Prostate gland (tissue), 2 donors: ENCODE measurements at regions not wholly inside any gene's neighbourhood (a gene's known extent, or its start where the extent isn't known, plus 50 kb on each side); places are given as distances from the start of the nearest gene placed in this dataset.

ENCODE experiments used
- DNase-seq: peaks from one replicate; pipeline ENCODE4 v3.0.0-alpha.2; 2019; ENCODE audit warnings: low spot score
- H3K27ac ChIP-seq, 2 donors: fragments of 200-600 bp; sonication (generic); 2 replicates each; pipeline ENCODE4 v1.5.1; 2017 to 2019
- H3K27me3 ChIP-seq: fragments of 200-600 bp; sonication (generic); replicated peaks from 2 replicates; pipeline ENCODE4 v1.5.1; 2019; ENCODE audit not compliant: insufficient read depth
- H3K36me3 ChIP-seq, 2 donors: fragments of 200-600 bp; sonication (generic); 1 replicate in 1 of 2; 2 replicates in 1 of 2; pipeline versions ENCODE4 v1.5.1 to v1.8.1; 2017 to 2019
- H3K4me1 ChIP-seq: fragments of 200-600 bp; sonication (generic); replicated peaks from 2 replicates; pipeline ENCODE4 v1.5.1; 2019
- H3K4me3 ChIP-seq, 2 donors: fragments of 200-600 bp; sonication (generic); 2 replicates each; pipeline ENCODE4 v1.5.1; 2017 to 2019
- H3K9me3 ChIP-seq: fragments of 200-600 bp; sonication (generic); 2 replicates; pipeline ENCODE4 v1.5.1; 2017
- CTCF ChIP-seq, 4 experiments: fragments of 200-600 bp in 2 of 4; fragments of 450-650 bp in 2 of 4; sonication (generic) in 2 of 4; IDR thresholded peaks; 1 replicate in 3 of 4; 2 replicates in 1 of 4; pipeline ENCODE4 v1.5.1; 2016 to 2019; ENCODE audit warnings: antibody characterized with exemption in 4 of 4, mild to moderate bottlenecking in 2 of 4, moderate library complexity in 2 of 4
- POLR2A ChIP-seq: fragments of 450-650 bp; IDR thresholded peaks from one replicate; pipeline ENCODE4 v1.6.1; 2016; ENCODE audit warnings: antibody characterized with exemption, mild to moderate bottlenecking
- POLR2AphosphoS5 ChIP-seq: sonication (generic); formaldehyde crosslinking; IDR thresholded peaks from one replicate; pipeline ENCODE4 v1.6.1; 2017; ENCODE audit warnings: antibody characterized with exemption
- WGBS: methylation state at CpG from one replicate; pipeline ENCODE4 v1.1.5; 2018; 5-methylcytosine and 5-hydroxymethylcytosine counted together
- intact Hi-C: fragments of 100-400 bp; cut with DNase I; formaldehyde crosslinking; loops from one replicate; pipeline ENCODE4 v1.14.2; 2022

- H3K9me3 ChIP-seq: no peaks in the 10 kb centered on the region
- WGBS: 97% methylated on average over 13 of the region's 13 CpGs
- TF ChIP-seq POLR2A (no peak), CTCF (IDR thresholded peaks at IDR 0.05) (no peak), POLR2AphosphoS5 (no peak)
Measured at GRCh38 chr12:24714237-24714636, 234.7 kb downstream of the BCAT1 start.

GRCh38 chr12:24711056-24712008, 237.6 kb downstream of the BCAT1 start:
- intact Hi-C loops: no loop called here

More at GRCh38 chr12:24714237-24714636, 234.7 kb downstream of the BCAT1 start:
- intact Hi-C loops: no loop called here
- Histone ChIP-seq H3K4me1 (no peaks in the 10 kb centered on the region), H3K27ac (no peak overlapping the region), H3K27me3 (no peaks in the 10 kb centered on the region), H3K36me3 (no peaks in the 10 kb centered on the region), H3K4me3 (no peak overlapping the region)
- DNase-seq: no peak

GRCh38 chr12:24709216-24709615, 239.7 kb downstream of the BCAT1 start:
- 94% methylated on average over 2 of the region's 2 CpGs for WGBS

More at GRCh38 chr12:24711056-24712008, 237.6 kb downstream of the BCAT1 start:
- Histone ChIP-seq H3K36me3 (no peaks in the 10 kb centered on the region), H3K9me3 (no peaks in the 10 kb centered on the region), H3K27me3 (no peaks in the 10 kb centered on the region), H3K4me3 (no peak overlapping the region), H3K4me1 (no peaks in the 10 kb centered on the region), H3K27ac (no peak overlapping the region)
- 94% methylated on average over 6 of the region's 6 CpGs for WGBS
- DNase-seq: no peak
- TF ChIP-seq CTCF (IDR thresholded peaks at IDR 0.05) (no peak), POLR2A (no peak), POLR2AphosphoS5 (no peak)

GRCh38 chr12:24708718-24709117, 240.2 kb downstream of the BCAT1 start:
- DNase-seq: no peak
- no peaks in the 10 kb centered on the region for H3K36me3 ChIP-seq
- H3K9me3 ChIP-seq: no peaks in the 10 kb centered on the region
- H3K4me3 ChIP-seq: no peak overlapping the region
- TF ChIP-seq POLR2AphosphoS5 (no peak), CTCF (IDR thresholded peaks at IDR 0.05) (no peak), POLR2A (no peak)
- no peak overlapping the region for H3K27ac ChIP-seq
- H3K4me1 ChIP-seq: no peaks in the 10 kb centered on the region
- WGBS: 64% methylated on average over 2 of the region's 2 CpGs
- no peaks in the 10 kb centered on the region for H3K27me3 ChIP-seq
- intact Hi-C loops: no loop called here

More at GRCh38 chr12:24709216-24709615, 239.7 kb downstream of the BCAT1 start:
- H3K4me1 ChIP-seq: no peaks in the 10 kb centered on the region
- no peak overlapping the region for H3K27ac ChIP-seq
- DNase-seq: no peak
- no peaks in the 10 kb centered on the region for H3K27me3 ChIP-seq
- no peak for TF ChIP-seq CTCF (IDR thresholded peaks at IDR 0.05)
- TF ChIP-seq POLR2AphosphoS5: no peak
- TF ChIP-seq POLR2A: no peak
- no peaks in the 10 kb centered on the region for H3K36me3 ChIP-seq
- no peak overlapping the region for H3K4me3 ChIP-seq
- no peaks in the 10 kb centered on the region for H3K9me3 ChIP-seq
- intact Hi-C loops: no loop called here

GRCh38 chr12:24708043-24708442, 240.9 kb downstream of the BCAT1 start:
- no peak overlapping the region for H3K4me3 ChIP-seq
- TF ChIP-seq POLR2AphosphoS5: no peak
- no peak for TF ChIP-seq POLR2A
- TF ChIP-seq CTCF (IDR thresholded peaks at IDR 0.05): no peak
- DNase-seq: no peak
- no peaks in the 10 kb centered on the region for H3K9me3 ChIP-seq
- no peaks in the 10 kb centered on the region for H3K36me3 ChIP-seq
- H3K27me3 ChIP-seq: no peaks in the 10 kb centered on the region
- intact Hi-C loops: no loop called here
- no peaks in the 10 kb centered on the region for H3K4me1 ChIP-seq
- 41% methylated on average over 1 of the region's 1 CpG for WGBS
- no peak overlapping the region for H3K27ac ChIP-seq
